NCI-H2196 (cell line): ENCODE measurements at regions not wholly inside any gene's neighbourhood (a gene's known extent, or its start where the extent isn't known, plus 50 kb on each side); places are given as distances from the start of the nearest gene placed in this dataset.
"Not testable (repeated sequence)": the region's sequence is repeated elsewhere in the genome, so short reads cannot be mapped to it uniquely, and the experiment has no call there.

ENCODE experiments used
- DNase-seq: peaks from one replicate; lab custom pipeline; 2025; ENCODE audit not compliant: unreplicated experiment; lab: John Stamatoyannopoulos, UW

- DNase-seq, result not testable (repeated sequence)
Measured at GRCh38 chr5:12667818-12668217, 763.6 kb upstream of the CTNND2 start.

- DNase-seq, result not testable (repeated sequence)
Measured at GRCh38 chr5:12665772-12666171, 761.5 kb upstream of the CTNND2 start.

GRCh38 chr5:12662545-12663314 lies 758.5 kb upstream of the CTNND2 start:
- DNase-seq, result no peak

- no peak for DNase-seq
Measured at GRCh38 chr5:12661617-12662370, 757.5 kb upstream of the CTNND2 start.

- DNase-seq, result not testable (repeated sequence)
Measured at GRCh38 chr5:12660279-12661107, 756.2 kb upstream of the CTNND2 start.

- no peak for DNase-seq
Measured at GRCh38 chr5:12659686-12660085, 755.4 kb upstream of the CTNND2 start.

GRCh38 chr5:12658871-12659446 lies 754.7 kb upstream of the CTNND2 start:
- DNase-seq, result no peak

GRCh38 chr5:12657914-12658474 lies 753.7 kb upstream of the CTNND2 start:
- not testable (repeated sequence) for DNase-seq

GRCh38 chr5:12655675-12656074 lies 751.4 kb upstream of the CTNND2 start:
- DNase-seq, result no peak

- DNase-seq, result no peak
Measured at GRCh38 chr5:12652201-12652600, 748.0 kb upstream of the CTNND2 start.

GRCh38 chr5:12648558-12648957 lies 744.3 kb upstream of the CTNND2 start:
- DNase-seq, result no peak

GRCh38 chr5:12647613-12648012 lies 743.4 kb upstream of the CTNND2 start:
- DNase-seq, result no peak

GRCh38 chr5:12645582-12645981 lies 741.3 kb upstream of the CTNND2 start:
- no peak for DNase-seq

- no peak for DNase-seq
Measured at GRCh38 chr5:12636209-12636608, 732.0 kb upstream of the CTNND2 start.

GRCh38 chr5:12626556-12626955 lies 722.3 kb upstream of the CTNND2 start:
- DNase-seq, result no peak

- DNase-seq, result no peak
Measured at GRCh38 chr5:12625667-12626263, 721.5 kb upstream of the CTNND2 start.

GRCh38 chr5:12624776-12625560 lies 720.7 kb upstream of the CTNND2 start:
- DNase-seq, result no peak

GRCh38 chr5:12623408-12623807 lies 719.2 kb upstream of the CTNND2 start:
- no peak for DNase-seq

- DNase-seq, result no peak
Measured at GRCh38 chr5:12616093-12616492, 711.8 kb upstream of the CTNND2 start.
